ENCODE measurements at regions not wholly inside any gene's neighbourhood (a gene's known extent, or its start where the extent isn't known, plus 50 kb on each side); places are given as distances from the start of the nearest gene placed in this dataset.
"Not testable (repeated sequence)": the region's sequence is repeated elsewhere in the genome, so short reads cannot be mapped to it uniquely, and the experiment has no call there.

DNA sequence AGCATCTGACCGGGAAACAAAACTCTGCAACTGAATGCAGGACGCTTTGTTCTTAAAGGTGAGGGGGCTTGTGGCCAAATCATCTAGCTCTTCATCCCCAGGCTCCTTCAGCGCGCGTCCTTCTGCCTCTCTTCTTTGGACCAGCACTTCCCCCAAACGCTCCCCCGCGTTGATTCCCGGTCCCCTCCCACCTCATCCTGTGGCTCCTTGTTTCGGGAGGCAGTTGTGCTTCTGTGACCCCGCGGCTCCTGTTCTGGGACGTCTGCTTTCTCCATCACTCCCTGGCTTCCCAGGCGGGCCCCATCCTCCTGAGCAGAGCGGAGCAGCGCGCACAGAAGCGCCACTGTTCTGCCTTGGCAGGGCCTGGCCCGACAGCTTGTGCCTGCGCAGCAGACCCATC lies 109.7 kb upstream of the ZNG1E start:
- DNase-seq (ENCODE audit: low spot score): not testable (repeated sequence)

DNA sequence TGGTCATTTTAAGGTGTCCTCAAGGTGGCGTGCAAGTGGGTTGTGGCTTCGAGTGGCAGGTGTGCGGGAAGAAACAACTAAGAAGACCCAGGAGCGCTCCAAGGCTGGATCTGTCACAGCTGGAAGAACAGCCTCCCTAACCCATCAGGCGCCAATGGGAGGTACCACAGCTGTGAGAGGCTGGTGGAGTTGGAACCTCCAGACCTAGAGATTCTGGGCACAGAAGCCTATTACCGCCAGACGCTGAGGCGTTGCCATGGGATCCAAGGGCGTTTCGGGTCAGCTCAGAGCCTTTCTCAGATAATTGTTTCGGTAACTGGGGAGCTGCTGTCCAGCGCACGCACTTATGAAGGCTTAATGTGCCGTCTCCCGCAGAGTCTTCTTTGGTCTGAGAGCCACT lies 156.7 kb upstream of the ZNG1E start:
- DNase-seq (ENCODE audit: low spot score): not testable (repeated sequence)

DNA sequence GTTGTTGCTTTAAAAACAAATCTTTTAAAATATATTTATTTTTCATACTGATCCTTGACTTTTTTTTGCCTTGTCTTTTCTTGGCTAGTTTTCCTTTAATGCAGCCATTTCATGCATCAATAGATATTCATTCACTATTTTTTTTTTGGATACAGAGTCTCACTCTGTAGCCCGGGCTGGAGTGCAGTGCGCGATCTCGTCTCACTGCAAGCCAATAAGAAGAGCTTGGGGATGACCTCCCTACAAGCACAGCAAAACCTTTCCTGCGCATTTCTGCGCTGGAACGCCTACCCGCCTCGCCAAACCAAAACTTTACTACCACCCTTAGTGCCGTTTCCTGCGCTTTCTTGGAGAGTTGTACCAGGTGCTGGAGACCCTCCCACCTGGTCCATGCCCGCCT lies 161.3 kb upstream of the ZNG1E start:
- not testable (repeated sequence) for DNase-seq (ENCODE audit: low spot score)

DNA sequence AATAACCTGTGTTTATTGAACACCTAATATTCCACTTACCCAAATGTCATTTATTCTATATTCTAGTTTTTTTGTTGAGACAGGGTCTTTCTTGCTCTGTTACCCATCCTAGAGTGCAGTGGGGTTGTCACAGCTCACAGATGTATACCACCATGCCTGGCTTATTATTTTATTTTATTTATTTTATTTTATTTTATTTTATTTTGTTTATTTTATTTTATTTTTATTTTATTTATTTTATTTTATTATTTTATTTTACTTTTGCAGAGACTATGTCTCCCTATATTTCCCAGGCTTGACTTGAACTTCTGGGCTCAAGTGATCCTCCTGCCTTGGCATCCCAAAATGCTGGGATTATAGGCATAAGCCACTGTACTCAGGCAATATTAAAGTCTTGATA lies 167.8 kb upstream of the ZNG1E start:
- not testable (repeated sequence) for DNase-seq (ENCODE audit: low spot score)

DNA sequence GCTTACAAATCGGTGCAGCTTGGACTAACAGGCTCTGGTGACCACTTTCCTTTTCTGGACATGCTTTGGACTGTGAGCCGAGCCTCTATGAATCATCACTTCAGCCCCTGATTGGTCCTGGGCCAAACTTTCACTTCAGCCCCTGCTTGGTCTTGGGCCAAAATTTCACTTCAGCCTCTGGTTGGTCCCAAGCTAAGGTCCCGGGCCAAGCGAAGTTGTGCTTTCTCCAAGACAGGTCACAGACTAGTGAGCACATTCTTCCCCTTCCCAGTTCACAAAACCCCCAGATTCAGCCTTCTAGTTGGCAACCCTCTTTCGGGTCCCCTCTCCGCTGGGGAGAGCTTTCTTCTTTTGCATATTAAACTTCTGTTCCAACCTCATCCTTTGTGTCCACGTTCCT lies 171.0 kb upstream of the ZNG1E start:
- not testable (repeated sequence) for DNase-seq (ENCODE audit: low spot score)

DNA sequence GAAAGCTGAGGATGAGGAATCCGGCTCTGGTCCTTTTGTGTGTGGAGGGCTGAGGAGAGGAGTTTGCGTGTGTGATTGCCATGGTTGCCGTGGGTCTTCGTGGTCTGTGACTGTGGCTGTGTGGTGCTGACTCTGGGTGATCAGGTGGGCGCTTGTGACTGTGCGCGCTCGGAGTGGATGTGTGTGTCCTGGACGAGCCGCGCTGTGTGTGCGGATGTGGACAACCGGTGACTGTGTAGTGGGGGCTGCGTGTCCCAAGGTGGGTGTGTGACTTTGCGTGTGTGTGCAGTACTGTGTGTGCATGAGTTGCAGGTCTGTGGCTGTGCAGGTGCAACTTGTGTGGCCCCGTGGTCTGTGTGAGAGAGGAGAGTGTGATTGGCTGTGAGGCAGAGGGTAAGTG lies 172.0 kb upstream of the ZNG1E start:
- not testable (repeated sequence) for DNase-seq (ENCODE audit: low spot score)

DNA sequence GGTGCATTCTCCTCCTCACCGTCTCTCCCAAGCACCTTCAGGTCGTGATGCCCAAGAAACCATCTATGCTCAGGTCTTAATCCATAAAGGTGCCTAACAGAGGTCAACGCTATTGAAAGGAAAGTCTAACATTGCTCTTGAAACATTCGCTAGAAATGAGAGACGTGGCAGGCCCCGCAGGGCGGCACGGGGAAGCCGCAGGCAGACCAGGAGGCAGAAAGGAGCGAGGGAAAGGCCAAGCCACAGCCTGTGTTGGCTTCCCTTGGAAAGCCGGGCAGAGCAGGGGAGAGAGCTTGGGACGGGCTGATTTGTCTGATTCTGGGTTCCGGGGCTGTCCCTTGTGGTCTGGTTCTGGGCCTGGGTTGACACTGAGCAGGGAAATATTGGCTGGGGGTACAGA lies 192.8 kb upstream of the ZNG1E start:
- not testable (repeated sequence) for DNase-seq (ENCODE audit: low spot score)

DNA sequence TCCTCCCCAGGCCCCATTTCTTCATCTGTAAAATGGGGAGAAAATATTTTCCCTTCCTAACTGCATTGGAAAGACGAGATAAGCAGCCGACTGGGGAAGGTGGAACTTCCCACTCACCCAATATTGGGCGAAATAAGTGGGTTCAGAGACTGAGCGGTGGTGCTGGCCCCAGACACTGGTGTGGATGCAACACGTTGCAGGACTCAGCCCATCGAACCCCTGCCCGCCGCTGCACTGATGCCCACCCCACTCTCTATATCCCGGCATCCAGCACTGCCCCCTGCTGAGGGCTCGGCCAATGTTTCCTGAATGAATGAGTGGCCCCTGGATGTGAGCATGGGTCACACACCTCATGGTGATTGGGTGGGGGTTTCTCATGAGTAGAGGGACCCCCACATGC lies 194.4 kb upstream of the ZNG1E start:
- not testable (repeated sequence) for DNase-seq (ENCODE audit: low spot score)

DNA sequence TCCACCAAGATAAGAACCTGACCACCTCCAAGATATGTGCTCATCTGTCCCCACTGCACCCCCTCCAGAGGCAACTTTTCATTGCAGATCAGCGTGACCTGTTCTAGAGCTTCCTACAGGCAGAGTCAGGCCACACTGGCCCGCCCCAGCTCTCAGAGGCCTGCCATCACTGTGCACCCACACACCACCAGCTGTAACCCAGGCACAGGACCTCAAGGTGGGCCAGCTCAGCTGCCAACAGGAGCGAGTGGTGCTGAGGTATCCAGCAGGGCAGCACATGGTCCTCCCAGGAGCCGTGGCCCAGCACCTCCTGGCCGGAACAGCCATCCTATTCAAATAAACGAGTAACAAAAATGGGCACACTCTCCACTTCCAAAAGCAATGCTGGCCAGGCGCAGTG lies 189.9 kb upstream of the FOXD4L5 start:
- DNase-seq (ENCODE audit: low spot score): not testable (repeated sequence)

DNA sequence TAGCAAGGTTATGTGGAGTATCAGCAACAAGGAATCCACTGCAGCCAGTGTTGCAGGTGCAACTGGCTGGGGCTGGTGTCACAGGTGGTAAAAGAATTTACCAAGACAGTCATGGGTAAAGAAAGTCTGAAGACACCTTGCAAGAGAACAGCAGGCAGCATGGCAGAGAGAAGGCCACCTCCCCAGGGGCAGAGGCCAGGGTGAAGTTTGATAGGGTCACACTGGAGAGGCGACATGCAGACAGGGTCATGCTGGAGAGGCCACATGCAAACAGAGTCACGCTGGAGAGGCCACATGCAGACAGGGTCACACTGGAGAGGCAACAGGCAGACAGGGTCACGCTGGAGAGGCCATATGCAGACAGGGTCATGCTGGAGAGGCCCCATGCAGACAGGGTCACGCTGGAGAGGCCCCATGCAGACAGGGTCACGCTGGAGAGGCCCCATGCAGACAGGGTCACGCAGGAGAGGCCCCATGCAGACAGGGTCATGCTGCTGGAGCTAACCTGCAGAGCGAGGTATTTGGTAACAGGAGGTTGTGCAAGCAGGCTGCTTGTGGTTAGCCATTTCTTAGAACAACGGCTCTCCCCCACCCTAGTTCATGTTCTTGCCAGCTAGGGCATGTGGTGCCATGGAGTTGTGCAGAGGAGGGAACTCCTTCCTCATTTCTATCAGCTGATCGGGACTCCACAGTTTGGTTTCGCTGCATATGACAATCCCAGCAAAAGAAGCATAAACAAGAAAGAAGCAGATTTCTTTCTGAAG lies 188.2 kb upstream of the FOXD4L5 start:
- DNase-seq (ENCODE audit: low spot score): not testable (repeated sequence)

DNA sequence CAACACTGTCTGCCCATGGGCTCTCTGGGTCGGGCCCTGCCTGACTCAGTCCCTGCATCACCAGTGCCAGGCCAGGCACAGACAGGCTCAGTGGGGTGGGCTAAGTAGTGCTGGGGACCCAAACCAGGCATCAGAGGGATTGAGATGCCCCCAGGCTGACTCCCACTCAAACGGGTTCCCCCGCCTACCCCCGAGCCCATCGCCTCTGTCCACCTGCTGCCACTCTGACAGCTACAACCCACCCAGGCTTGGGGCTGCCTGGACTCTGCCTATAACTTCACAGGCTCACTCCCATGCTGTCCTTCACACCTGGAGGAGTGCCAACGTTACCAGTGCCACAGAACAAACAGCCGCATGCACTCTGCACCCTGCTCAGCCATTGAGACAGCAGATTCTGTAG lies 186.1 kb upstream of the FOXD4L5 start:
- DNase-seq (ENCODE audit: low spot score): not testable (repeated sequence)

DNA sequence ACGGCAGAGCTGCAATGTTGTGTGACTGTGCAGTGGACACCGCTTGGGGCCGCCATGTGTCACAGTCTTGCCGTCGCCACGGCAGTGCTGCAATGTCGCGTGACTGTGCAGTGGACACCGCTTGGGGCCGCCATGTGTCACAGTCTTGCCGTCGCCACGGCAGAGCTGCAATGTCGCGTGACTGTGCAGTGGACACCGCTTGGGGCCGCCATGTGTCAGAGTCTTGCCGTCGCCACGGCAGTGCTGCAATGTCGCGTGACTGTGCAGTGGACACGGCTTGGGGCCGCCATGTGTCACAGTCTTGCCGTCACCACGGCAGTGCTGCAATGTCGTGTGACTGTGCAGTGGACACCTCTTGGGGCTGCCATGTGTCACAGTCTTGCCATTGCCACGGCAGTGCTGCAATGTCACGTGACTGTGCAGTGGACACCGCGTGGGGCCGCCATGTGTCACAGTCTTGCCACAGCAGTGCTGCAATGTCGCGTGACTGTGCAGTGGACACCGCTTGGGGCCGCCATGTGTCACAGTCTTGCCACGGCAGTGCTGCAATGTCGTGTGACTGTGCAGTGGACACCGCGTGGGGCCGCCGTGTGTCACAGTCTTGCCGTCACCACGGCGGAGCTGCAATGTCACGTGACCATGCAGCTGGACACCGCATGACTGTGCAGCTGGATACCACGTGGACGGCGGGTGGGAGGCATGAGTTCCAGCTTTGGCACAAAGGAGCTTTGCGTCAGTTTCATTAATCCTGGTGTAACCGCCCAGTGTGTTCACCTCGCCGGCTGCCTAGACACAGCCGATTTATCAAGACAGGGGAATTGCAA lies 182.1 kb upstream of the FOXD4L5 start:
- not testable (repeated sequence) for DNase-seq (ENCODE audit: low spot score)

DNA sequence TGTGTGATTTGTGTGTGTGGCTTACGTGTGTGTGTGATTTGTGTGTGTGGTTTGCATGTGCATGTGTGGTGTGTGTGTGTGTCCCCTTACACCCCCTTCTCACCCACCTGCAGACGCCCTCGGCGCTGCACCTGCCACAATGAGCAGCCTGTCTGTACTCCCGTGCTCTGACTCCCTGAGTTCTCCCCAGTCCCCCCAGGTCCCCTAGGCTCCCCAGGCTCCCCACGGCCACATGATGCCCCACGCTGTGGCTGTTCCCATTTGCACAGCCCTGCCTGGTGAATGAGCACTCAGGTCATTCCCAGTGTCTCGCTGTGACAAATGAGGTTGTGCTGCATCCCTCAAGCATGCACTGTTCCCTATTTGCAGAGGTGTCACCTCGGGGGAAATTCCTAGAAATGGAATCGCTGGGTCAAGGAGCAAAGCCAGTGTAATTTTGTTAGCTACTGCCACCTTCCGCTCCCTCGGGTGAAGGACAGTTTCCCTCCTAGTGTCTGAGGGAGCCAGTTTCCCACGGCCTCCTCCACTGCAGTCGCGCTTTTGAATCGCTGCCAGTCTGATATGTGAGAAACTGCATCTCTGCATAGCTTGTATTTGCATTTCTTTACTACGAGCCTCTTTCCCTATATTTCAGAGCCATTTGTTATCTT lies 180.4 kb upstream of the FOXD4L5 start:
- DNase-seq (ENCODE audit: low spot score): not testable (repeated sequence)

DNA sequence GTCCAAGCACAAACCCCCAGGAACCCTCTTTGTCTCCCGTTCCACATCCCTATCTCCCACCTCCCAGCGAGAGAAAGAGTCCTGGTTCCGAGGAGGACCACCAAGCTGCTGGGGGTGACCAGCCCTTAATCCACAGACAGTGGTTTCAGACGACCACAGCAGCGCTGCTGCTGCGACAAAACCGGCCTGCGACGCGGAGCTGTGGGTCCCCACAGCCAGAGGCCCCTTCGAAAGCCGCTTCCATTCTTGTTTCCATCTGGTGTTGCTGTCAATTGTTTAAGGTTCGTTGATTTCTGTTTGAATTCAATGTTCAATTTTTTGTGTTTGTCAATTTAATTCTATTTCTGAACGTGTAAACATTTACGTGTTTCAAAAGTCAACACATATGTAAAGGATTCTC lies 177.5 kb upstream of the FOXD4L5 start:
- not testable (repeated sequence) for DNase-seq (ENCODE audit: low spot score)

DNA sequence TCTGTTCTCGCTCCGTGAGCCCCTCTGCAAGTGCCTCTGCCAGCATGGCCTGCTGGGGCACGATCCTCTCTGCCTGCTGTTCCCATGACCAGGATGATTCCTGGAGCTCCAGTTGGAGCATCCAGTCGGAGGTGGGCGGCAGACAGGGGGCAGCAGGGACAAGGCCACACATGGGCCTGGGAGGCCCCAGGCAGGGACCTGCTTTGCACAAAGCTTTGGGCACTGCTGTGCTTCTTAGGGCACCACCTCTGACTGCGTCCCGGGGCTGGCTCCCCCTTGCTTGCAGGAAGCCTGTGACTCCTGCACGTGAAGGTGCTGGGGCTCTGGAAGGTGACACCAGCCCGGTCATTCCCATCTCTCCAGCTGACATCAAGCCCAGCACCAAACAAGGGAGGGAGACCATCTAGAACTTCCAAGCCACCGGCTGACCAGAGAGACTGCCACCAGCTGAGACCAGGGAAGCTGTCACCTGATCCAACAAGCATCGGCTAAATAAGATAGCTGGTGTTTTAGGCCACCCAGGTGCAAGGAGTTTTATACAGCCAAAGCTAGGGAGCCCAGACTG lies 174.8 kb upstream of the FOXD4L5 start:
- no peak for DNase-seq (ENCODE audit: low spot score)

DNA sequence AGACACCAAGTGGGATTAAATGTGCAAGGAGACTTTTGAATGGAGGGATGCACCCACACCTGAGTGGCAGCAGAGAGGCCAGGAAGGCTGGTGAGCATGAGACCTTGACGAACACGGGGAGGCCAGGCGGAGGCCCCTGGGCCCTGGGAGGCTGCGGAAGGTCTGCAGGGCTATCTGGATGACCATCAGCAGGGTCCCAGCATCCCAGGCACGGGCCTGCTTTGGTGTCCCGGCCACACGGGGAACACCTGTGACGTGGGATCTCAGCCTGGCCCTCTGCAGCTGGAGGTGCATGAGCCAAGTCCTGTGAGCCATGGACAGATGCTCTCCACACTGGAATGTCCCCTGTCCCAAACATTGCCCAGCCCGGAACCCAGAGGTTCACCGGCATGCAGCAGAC lies 174.0 kb upstream of the FOXD4L5 start:
- no peak for DNase-seq (ENCODE audit: low spot score)

DNA sequence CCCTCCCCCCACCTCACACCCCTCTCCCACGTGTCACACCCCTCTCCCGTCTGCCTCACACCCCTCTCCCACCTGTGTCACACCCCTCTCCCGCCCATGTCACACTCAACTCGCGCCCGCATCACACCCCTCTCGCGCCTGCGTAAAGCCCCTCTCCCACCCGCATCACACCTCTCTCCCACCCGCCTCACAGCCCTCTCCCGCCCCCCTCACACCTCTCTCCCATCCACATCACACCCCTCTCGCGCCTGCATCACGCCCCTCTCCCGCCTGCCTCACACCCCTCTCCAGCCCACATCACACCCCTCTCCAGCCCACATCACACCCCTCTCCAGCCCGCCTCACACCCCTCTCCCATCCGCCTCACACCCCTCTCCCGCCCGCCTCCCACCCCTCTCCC lies 173.5 kb upstream of the FOXD4L5 start:
- no peak for DNase-seq (ENCODE audit: low spot score)

DNA sequence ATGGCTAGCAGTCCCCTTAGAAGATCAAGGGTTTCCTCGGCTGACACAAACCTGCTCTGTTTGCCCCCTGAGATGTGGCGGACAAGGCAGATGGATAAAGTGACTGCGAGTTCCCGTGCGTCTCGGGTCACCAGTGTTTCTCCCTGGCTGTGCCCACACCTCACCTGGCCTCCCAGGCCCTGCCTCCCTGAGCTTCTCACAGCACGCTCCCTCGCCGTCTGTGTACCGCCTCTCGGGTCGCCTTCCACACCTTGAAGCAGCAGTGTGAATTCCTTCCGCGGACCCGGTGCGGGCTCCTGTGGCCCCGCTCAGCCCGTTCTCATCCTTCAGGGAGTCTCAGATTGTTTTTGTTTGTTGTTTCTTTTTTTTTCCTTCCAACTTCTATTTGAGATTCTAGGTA lies 172.0 kb upstream of the FOXD4L5 start:
- not testable (repeated sequence) for DNase-seq (ENCODE audit: low spot score)

DNA sequence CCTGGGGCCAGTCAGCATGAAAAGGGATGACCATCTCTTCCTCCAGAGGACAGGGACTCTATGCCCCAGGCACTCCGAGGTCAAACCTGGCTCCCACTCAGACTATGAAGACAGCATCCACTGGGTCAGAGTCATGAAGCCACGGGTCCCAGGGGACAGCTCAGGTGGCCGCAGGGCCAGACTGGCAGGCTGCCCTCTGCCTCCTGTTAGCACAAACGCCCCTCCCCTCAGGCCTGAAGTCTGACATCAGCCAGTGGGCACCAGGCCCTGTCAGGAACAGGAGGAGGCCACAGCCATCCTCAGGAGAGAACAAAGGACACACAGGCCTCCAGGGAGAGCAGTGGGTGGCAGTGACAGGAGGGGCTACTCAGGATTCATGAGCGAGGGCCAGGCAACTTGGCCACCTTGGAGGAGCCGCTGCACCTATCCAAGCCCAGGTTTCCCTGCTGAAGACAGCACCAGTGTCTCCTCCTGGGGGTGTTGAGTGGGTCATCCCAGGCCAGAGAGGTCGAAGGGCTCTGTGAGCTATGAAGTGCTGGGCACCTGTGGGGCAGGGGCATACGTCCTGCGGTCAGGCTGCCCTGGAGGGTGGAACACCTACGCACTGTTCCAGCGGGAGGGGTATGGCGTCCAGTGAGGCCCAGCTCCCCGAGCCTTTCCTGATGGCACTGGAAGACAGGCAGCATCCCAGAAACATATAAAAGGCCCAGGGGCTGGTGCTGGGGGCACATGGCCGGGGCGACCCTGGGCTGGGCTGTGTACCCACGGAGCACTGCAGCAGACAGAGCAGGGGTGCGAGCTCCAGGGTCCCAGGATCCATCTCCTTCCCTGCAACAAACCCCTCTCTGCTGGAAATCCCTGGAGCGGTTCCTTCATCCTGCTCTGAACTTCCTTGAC lies 171.0 kb upstream of the FOXD4L5 start:
- not testable (repeated sequence) for DNase-seq (ENCODE audit: low spot score)

DNA sequence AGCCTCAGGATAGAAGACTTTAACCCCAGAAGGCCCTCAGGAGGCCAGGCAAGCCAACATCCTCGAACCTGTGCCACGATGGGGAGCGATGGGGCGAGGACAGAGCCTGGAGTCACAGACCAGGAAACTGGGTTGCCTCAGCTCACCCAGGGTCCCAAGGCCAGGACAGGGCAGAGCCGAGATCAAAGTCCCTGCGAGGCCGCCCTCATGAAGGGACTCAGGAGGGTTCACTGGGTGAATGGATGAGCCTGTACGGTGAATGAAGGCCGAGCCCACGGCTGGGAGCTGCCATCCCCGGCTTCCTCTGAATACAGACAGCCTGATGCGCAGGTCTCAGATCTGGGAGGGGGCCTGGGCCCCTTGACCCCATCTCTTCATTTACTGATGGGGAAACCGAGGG lies 170.1 kb upstream of the FOXD4L5 start:
- not testable (repeated sequence) for DNase-seq (ENCODE audit: low spot score)

DNA sequence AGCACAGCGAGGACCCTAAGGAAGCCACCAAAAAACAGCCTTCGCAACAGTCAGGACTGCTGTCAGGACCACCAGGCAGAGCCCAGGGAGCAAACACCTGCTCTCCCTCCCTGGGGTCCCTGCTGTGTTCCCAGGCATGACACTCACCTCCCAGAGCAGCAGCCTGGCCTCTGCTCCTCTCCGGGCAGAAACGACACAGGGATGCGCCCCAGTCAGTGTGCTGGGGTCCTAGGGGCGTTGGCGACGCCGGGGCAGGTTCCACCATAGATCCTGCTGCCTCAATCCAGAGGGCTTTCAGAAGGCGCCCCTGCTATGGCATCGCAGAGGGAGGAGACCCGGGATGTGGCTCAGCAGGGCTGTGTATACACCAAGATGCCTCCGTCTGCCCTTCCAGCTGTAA lies 169.7 kb upstream of the FOXD4L5 start:
- DNase-seq (ENCODE audit: low spot score): not testable (repeated sequence)

All from umbilical cord (tissue), 1 donor.